ENCODE measurements at regions not wholly inside any gene's neighbourhood (a gene's known extent, or its start where the extent isn't known, plus 50 kb on each side); places are given as distances from the start of the nearest gene placed in this dataset.

DNA sequence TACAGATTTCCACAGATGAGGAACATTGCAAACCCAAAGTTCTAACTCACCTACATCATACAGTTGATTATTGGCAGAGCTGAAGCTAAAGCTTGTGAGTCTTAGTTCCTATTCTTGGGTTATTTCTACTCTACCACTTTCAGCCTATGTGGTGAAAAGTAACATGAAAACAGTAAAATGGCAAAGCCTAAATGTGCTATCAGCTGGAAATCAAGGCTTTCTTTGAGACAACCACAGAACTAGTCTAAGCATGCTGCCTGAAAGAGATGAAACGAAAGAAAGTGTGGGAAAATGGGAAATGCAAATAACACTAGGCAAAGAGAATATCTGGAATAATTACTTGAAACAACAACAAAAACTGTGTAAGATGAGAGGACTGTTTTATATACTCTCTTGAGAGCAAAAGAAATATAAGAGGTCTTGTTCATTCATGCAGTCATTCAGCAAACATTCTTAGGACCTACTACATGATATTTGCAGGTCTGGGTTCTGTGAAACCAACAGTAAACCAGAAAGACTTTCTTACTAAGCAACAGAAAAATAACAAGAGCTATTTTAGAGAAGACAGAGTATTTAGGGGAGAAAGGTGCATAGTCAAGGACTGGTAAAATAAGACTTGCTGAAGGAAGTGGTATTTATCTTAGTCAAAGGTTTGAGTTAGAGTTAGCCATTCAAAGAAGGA is 437.1 kb downstream of the HTR7 start:
- TF ChIP-seq, protein P1, sequence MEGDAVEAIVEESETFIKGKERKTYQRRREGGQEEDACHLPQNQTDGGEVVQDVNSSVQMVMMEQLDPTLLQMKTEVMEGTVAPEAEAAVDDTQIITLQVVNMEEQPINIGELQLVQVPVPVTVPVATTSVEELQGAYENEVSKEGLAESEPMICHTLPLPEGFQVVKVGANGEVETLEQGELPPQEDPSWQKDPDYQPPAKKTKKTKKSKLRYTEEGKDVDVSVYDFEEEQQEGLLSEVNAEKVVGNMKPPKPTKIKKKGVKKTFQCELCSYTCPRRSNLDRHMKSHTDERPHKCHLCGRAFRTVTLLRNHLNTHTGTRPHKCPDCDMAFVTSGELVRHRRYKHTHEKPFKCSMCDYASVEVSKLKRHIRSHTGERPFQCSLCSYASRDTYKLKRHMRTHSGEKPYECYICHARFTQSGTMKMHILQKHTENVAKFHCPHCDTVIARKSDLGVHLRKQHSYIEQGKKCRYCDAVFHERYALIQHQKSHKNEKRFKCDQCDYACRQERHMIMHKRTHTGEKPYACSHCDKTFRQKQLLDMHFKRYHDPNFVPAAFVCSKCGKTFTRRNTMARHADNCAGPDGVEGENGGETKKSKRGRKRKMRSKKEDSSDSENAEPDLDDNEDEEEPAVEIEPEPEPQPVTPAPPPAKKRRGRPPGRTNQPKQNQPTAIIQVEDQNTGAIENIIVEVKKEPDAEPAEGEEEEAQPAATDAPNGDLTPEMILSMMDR (conservative IDR thresholded peaks at IDR 0.05 in 1 of 2, IDR thresholded peaks at IDR 0.05 in 1 of 2; ENCODE audit: low read depth in 1 of 2, low read length in 2 of 2) = no peak
- TF ChIP-seq EZH2 (IDR thresholded peaks at IDR 0.05; ENCODE audit: low read length, missing control alignments) = no peak

All from fibroblast of lung (primary cell).